K562 (cell line): ENCODE measurements at regions not wholly inside any gene's neighbourhood (a gene's known extent, or its start where the extent isn't known, plus 50 kb on each side); places are given as distances from the start of the nearest gene placed in this dataset.

Source experiments
- ATAC-seq: fragments of 200-7000 bp; cut with Tn5 transposase; 3 replicates; pipeline ENCODE4 v1.9.1; 2020; ENCODE audit warnings: moderate library complexity
- BruUV-seq: library from RNA; stranded (reverse); fragments of 400-500 nt; replicated peaks from 2 replicates; lab custom pipeline; 2021; lab: Mats Ljungman, UMichigan
- CTCF ChIA-PET: fragments of 300-600 bp; formaldehyde crosslinking; extraction: SDS; loops from one replicate; lab custom pipeline; 2021; ENCODE audit warnings: low intra/inter-chr PET ratio; lab: Yijun Ruan, JAX
- POLR2A ChIA-PET: fragments of 300-600, 350-650 bp; sonication (Branson Sonifier 250); formaldehyde crosslinking; extraction: SDS; loops from one replicate; lab custom pipeline; 2021; ENCODE audit warnings: antibody characterized with exemption, inconsistent platforms; lab: Yijun Ruan, JAX
- DNase-seq, 4 experiments: peaks; one replicate each; pipeline versions ENCODE4 v3.0.0 to v3.0.0-alpha.2; 2011 to 2018; ENCODE audit warnings: low spot score in 3 of 4, mixed read lengths in 3 of 4; ENCODE audit errors: extremely low read depth in 1 of 4
- FAIRE-seq: peaks from 2 replicates; lab custom pipeline; 2011; peaks lifted over from hg19 to GRCh38; lab: Jason Lieb, UNC
- H2AFZ ChIP-seq: 2 replicates; pipeline ENCODE4 v1.6.0; 2011; ENCODE audit warnings: low read depth, low read length, control low read depth, inconsistent platforms
- H3K27ac ChIP-seq: fragments of 200-600 bp; 3 replicates; pipeline ENCODE4 v1.8.0; 2011; ENCODE audit warnings: low read depth, mild to moderate bottlenecking, control low read depth, inconsistent platforms, low read length, moderate library complexity, mixed read lengths; ENCODE audit errors: extremely low read depth
- H3K27me3 ChIP-seq, 2 experiments: fragments of 300-600 bp in 1 of 2; 2 replicates in 1 of 2; 3 replicates in 1 of 2; pipeline versions ENCODE4 v1.6.0 to v1.8.0; 2011; ENCODE audit warnings: inconsistent platforms in 2 of 2, low read length in 2 of 2, mild to moderate bottlenecking in 1 of 2, mixed read lengths in 1 of 2, moderate library complexity in 1 of 2; ENCODE audit not compliant: control insufficient read depth in 2 of 2, insufficient read depth in 2 of 2
- H3K36me3 ChIP-seq: fragments of 300-600 bp; 3 replicates; pipeline ENCODE4 v1.8.0; 2011; ENCODE audit warnings: mild to moderate bottlenecking, low read length, inconsistent platforms; ENCODE audit not compliant: control insufficient read depth, insufficient read depth
- H3K4me1 ChIP-seq, 2 experiments: fragments of 200-600 bp in 1 of 2; replicated peaks in 1 of 2; 2 replicates in 1 of 2; 3 replicates in 1 of 2; pipeline versions ENCODE4 v1.5.1 to v1.8.0; 2011; ENCODE audit warnings: inconsistent platforms in 2 of 2, low read length in 2 of 2, mild to moderate bottlenecking in 1 of 2, mixed read lengths in 1 of 2, moderate library complexity in 1 of 2; ENCODE audit not compliant: control insufficient read depth in 2 of 2, insufficient read depth in 2 of 2
- H3K4me2 ChIP-seq: 2 replicates; pipeline ENCODE4 v1.6.1; 2011; ENCODE audit warnings: low read length, control low read depth, inconsistent platforms, mixed read lengths; ENCODE audit not compliant: insufficient read depth
- H3K4me3 ChIP-seq: fragments of 200-600 bp; sonication (generic), shearing (Covaris generic); 2 replicates; pipeline ENCODE4 v1.5.1; 2016; ENCODE audit warnings: control low read depth, inconsistent platforms
- H3K79me2 ChIP-seq: fragments of 200-600 bp; 3 replicates; pipeline ENCODE4 v1.8.0; 2011; ENCODE audit warnings: low read length, inconsistent platforms; ENCODE audit not compliant: control insufficient read depth, insufficient read depth
- H3K9ac ChIP-seq, 2 experiments: 2 replicates each; pipeline versions ENCODE4 v1.6.0 to v1.6.1; 2011; ENCODE audit warnings: low read depth in 2 of 2, low read length in 2 of 2, control low read depth in 1 of 2, inconsistent platforms in 1 of 2, mild to moderate bottlenecking in 1 of 2, mixed read lengths in 1 of 2; ENCODE audit not compliant: insufficient read depth in 1 of 2
- H3K9me1 ChIP-seq: one replicate; pipeline ENCODE4 v1.6.0; 2011; ENCODE audit warnings: inconsistent platforms, mild to moderate bottlenecking, low read length, moderate library complexity; ENCODE audit not compliant: control insufficient read depth, insufficient read depth
- H3K9me3 ChIP-seq: replicated peaks from 2 replicates; pipeline ENCODE4 v1.5.1; 2011; ENCODE audit warnings: low read depth, low read length, inconsistent platforms; ENCODE audit not compliant: control insufficient read depth, insufficient read depth
- H4K20me1 ChIP-seq: replicated peaks from 2 replicates; pipeline ENCODE4 v1.6.1; 2011; ENCODE audit warnings: low read length, inconsistent platforms, mixed read lengths; ENCODE audit not compliant: control insufficient read depth, insufficient read depth
- ADNP ChIP-seq: fragments of 200-800 bp; sonication (Bioruptor generic); IDR thresholded peaks from 2 replicates; pipeline ENCODE4 v1.6.1; 2016; ENCODE audit warnings: missing genetic modification characterization, missing compliant biosample characterization
- ATF1 ChIP-seq, 2 experiments: fragments of 450-650 bp in 1 of 2; IDR thresholded peaks; 2 replicates each; pipeline ENCODE4 v1.6.1; 2016; ENCODE audit warnings: missing compliant biosample characterization in 1 of 2, missing genetic modification characterization in 1 of 2
- NBN ChIP-seq: fragments of 450-650 bp; IDR thresholded peaks from 2 replicates; pipeline ENCODE4 v1.6.1; 2016; ENCODE audit warnings: low read depth, mild to moderate bottlenecking
- NFIX ChIP-seq: fragments of 250-450 bp; sonication (Bioruptor Pico); IDR thresholded peaks from 2 replicates; pipeline ENCODE4 v1.4.0; 2020; ENCODE audit warnings: low read depth, mild to moderate bottlenecking, moderate library complexity
- PYGO2 ChIP-seq: fragments of 450-650 bp; IDR thresholded peaks from 2 replicates; pipeline ENCODE4 v1.6.1; 2016; ENCODE audit warnings: mild to moderate bottlenecking, missing genetic modification characterization, moderate library complexity, missing compliant biosample characterization
- ZNF174 ChIP-seq: fragments of 250-450 bp; sonication (Bioruptor Pico); IDR thresholded peaks from 2 replicates; pipeline ENCODE4 v1.4.0; 2020; ENCODE audit warnings: mild to moderate bottlenecking
- ZNF197 ChIP-seq: fragments of 200-800 bp; sonication (Bioruptor generic); IDR thresholded peaks from 2 replicates; pipeline ENCODE4 v1.6.1; 2016; ENCODE audit warnings: low read depth, missing genetic modification characterization, missing compliant biosample characterization
- WGBS: fragments of 100-300 bp; shearing (Covaris generic); methylation state at CpG from one replicate; pipeline ENCODE4 v1.1.6; 2016; ENCODE audit warnings: low coverage, mixed read lengths; ENCODE audit not compliant: insufficient coverage; ENCODE audit errors: missing lambda C conversion rate; 5-methylcytosine and 5-hydroxymethylcytosine counted together
- in situ Hi-C: fragments of 300-500 bp; cut with MboI; formaldehyde crosslinking; loops from 4 replicates; pipeline ENCODE4 v1.15.0; 2018; ENCODE audit warnings: inconsistent platforms, mixed read lengths
- intact Hi-C: fragments of 100-400 bp; cut with micrococcal nuclease; formaldehyde crosslinking; loops from 2 replicates; pipeline ENCODE4 v1.14.2; 2022
- TF ChIP-seq, protein P1 (sequence below): sonication (generic); IDR thresholded peaks from 2 replicates; pipeline ENCODE4 v1.6.1; 2016
- TF ChIP-seq, protein P2 (sequence below): fragments of 450-650 bp; IDR thresholded peaks from 2 replicates; pipeline ENCODE4 v1.6.1; 2018; ENCODE audit warnings: mild to moderate bottlenecking, low read depth; ENCODE audit not compliant: partially characterized antibody
- TF ChIP-seq, protein P3 (sequence below): sonication (generic); formaldehyde crosslinking; IDR thresholded peaks from 2 replicates; pipeline ENCODE4 v1.9.0; 2022; ENCODE audit warnings: mild to moderate bottlenecking, missing genetic modification reagents
- TF ChIP-seq, protein P4 (sequence below): conservative IDR thresholded peaks from 2 replicates; pipeline ENCODE4 v1.6.1; 2011; ENCODE audit warnings: low read depth, mild to moderate bottlenecking, low read length; ENCODE audit not compliant: control insufficient read depth

DNA sequence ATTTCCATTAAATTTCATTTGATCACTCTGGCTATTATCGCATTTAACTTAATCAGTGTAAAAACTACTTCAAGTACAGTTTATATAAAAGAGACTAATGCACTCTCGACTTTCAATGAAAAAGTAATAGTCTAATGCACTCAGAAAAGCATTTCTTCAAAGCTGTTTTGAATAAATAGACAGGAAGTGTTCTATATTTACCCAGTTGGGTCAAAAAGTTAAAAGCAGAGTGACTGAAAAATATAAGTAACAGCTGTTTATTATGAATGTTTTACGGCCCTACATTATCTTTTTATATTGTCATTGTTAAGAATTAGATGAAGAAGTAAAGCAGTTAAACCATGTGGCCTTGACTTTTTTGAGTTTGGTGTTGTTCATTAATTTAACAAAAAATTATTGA lies 391.8 kb downstream of the ZPLD1 start:
- Histone ChIP-seq H3K27ac (no peak overlapping the region), H4K20me1 (no peaks in the 10 kb centered on the region), H3K79me2 (no peaks in the 10 kb centered on the region), H3K9ac (no peak overlapping the region), H3K27me3 (no peaks in the 10 kb centered on the region), H3K4me3 (no peak overlapping the region), H2AFZ (no peak overlapping the region), H3K4me1 (no peaks in the 10 kb centered on the region), H3K4me2 (no peak overlapping the region), H3K36me3 (no peaks in the 10 kb centered on the region), H3K9me3 (no peaks in the 10 kb centered on the region), H3K9me1 (no peaks in the 10 kb centered on the region)
- ChIA-PET POLR2A (no interaction called here), CTCF (no interaction called here)
- intact Hi-C loops = no loop called here
- ATAC-seq (no peak), DNase-seq (no peak), FAIRE-seq (no peak)
- BruUV-seq = no TSS peak
- in situ Hi-C loops = no loop called here
- TF ChIP-seq, protein P1, sequence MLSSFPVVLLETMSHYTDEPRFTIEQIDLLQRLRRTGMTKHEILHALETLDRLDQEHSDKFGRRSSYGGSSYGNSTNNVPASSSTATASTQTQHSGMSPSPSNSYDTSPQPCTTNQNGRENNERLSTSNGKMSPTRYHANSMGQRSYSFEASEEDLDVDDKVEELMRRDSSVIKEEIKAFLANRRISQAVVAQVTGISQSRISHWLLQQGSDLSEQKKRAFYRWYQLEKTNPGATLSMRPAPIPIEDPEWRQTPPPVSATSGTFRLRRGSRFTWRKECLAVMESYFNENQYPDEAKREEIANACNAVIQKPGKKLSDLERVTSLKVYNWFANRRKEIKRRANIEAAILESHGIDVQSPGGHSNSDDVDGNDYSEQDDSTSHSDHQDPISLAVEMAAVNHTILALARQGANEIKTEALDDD = no peak
- 0% methylated on average over 3 of the region's 3 CpGs for WGBS

DNA sequence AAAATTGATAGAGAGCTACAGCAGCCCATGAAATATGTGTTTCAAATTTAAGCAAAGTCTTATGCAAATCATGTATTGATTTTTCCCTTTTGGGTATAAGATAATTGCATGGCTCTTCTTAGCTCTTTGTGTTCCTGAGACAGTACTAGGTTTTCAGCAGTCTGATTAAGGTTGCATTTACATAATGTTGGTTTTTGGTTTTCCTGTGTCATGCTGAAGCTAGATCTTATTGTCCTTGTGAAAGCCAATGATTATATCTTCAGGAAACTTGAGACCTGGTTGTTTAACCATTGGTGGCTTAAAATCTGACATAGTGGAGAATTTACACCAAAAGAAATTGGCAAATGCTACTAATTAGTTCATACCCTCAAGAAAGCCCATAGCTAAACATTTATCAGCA lies 392.6 kb downstream of the ZPLD1 start:
- H3K27ac ChIP-seq = no peak overlapping the region
- H4K20me1 ChIP-seq = no peaks in the 10 kb centered on the region
- ATAC-seq (no peak), DNase-seq (no peak), FAIRE-seq (no peak)
- no peaks in the 10 kb centered on the region for H3K4me1 ChIP-seq
- no peak overlapping the region for H3K4me3 ChIP-seq
- H3K9me1 ChIP-seq = no peaks in the 10 kb centered on the region
- no peak overlapping the region for H2AFZ ChIP-seq
- no peaks in the 10 kb centered on the region for H3K79me2 ChIP-seq
- intact Hi-C loops = no loop called here
- no peak overlapping the region for H3K4me2 ChIP-seq
- ChIA-PET CTCF (no interaction called here), POLR2A (no interaction called here)
- no peaks in the 10 kb centered on the region for H3K9me3 ChIP-seq
- no peaks in the 10 kb centered on the region for H3K36me3 ChIP-seq
- H3K9ac ChIP-seq = no peak overlapping the region
- no peaks in the 10 kb centered on the region for H3K27me3 ChIP-seq
- in situ Hi-C loops = no loop called here
- BruUV-seq = no TSS peak
- TF ChIP-seq PYGO2 (tag) (no peak), NFIX (no peak), ZNF174 (CRISPR knock-in tag) (no peak), ATF1 (CRISPR knock-in tag; IDR thresholded peaks at IDR 0.05) (no peak), ATF1 (tag; IDR thresholded peaks at IDR 0.05) (no peak), NBN (no peak), ADNP (no peak), ZNF197 (CRISPR knock-in tag) (no peak)
- TF ChIP-seq, protein P2, sequence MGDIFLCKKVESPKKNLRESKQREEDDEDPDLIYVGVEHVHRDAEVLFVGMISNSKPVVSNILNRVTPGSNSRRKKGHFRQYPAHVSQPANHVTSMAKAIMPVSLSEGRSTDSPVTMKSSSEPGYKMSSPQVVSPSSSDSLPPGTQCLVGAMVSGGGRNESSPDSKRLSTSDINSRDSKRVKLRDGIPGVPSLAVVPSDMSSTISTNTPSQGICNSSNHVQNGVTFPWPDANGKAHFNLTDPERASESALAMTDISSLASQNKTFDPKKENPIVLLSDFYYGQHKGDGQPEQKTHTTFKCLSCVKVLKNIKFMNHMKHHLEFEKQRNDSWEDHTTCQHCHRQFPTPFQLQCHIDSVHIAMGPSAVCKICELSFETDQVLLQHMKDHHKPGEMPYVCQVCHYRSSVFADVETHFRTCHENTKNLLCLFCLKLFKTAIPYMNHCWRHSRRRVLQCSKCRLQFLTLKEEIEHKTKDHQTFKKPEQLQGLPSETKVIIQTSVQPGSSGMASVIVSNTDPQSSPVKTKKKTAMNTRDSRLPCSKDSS = no peak
- TF ChIP-seq, protein P3, sequence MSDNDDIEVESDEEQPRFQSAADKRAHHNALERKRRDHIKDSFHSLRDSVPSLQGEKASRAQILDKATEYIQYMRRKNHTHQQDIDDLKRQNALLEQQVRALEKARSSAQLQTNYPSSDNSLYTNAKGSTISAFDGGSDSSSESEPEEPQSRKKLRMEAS = no peak
- TF ChIP-seq, protein P4, sequence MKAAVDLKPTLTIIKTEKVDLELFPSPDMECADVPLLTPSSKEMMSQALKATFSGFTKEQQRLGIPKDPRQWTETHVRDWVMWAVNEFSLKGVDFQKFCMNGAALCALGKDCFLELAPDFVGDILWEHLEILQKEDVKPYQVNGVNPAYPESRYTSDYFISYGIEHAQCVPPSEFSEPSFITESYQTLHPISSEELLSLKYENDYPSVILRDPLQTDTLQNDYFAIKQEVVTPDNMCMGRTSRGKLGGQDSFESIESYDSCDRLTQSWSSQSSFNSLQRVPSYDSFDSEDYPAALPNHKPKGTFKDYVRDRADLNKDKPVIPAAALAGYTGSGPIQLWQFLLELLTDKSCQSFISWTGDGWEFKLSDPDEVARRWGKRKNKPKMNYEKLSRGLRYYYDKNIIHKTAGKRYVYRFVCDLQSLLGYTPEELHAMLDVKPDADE = no peak
